OCI-LY1 (cell line): ENCODE measurements at regions not wholly inside any gene's neighbourhood (a gene's known extent, or its start where the extent isn't known, plus 50 kb on each side); places are given as distances from the start of the nearest gene placed in this dataset.
"Not testable (repeated sequence)": the region's sequence is repeated elsewhere in the genome, so short reads cannot be mapped to it uniquely, and the experiment has no call there.

Source experiments
- H2AFZ ChIP-seq: fragments of 200-600 bp; sonication (generic), shearing (Covaris generic); 2 replicates; pipeline ENCODE4 v1.6.0; 2014; ENCODE audit warnings: antibody characterized with exemption, mild to moderate bottlenecking, low read length
- H3F3A ChIP-seq: fragments of 200-600 bp; sonication (generic), shearing (Covaris generic); 2 replicates; pipeline ENCODE4 v1.6.0; 2014; ENCODE audit warnings: mild to moderate bottlenecking, antibody characterized with exemption, low read length, moderate library complexity; ENCODE audit not compliant: insufficient read depth
- H3K27ac ChIP-seq: fragments of 200-600 bp; sonication (generic); 2 replicates; pipeline ENCODE4 v1.5.1; 2014; ENCODE audit warnings: low read length, mixed run types, mild to moderate bottlenecking, low read depth; ENCODE audit not compliant: poor library complexity, severe bottlenecking
- H3K27me3 ChIP-seq: fragments of 200-600 bp; sonication (generic); 2 replicates; pipeline ENCODE4 v1.6.0; 2014; ENCODE audit warnings: antibody characterized with exemption, mild to moderate bottlenecking, low read length, moderate library complexity; ENCODE audit not compliant: insufficient read depth
- H3K36me3 ChIP-seq: fragments of 200-600 bp; sonication (generic); 2 replicates; pipeline ENCODE4 v1.6.1; 2014; ENCODE audit warnings: mild to moderate bottlenecking, antibody characterized with exemption, low read length, moderate library complexity, mixed read lengths; ENCODE audit not compliant: insufficient read depth
- H3K4me1 ChIP-seq: fragments of 200-600 bp; sonication (generic); 2 replicates; pipeline ENCODE4 v1.5.1; 2014; ENCODE audit warnings: mild to moderate bottlenecking, low read length, moderate library complexity; ENCODE audit not compliant: insufficient read depth, severe bottlenecking
- H3K4me2 ChIP-seq: fragments of 200-600 bp; sonication (generic), shearing (Covaris generic); 2 replicates; pipeline ENCODE4 v1.6.1; 2014; ENCODE audit warnings: low read length
- H3K4me3 ChIP-seq: fragments of 200-600 bp; sonication (generic); 2 replicates; pipeline ENCODE4 v1.5.1; 2014; ENCODE audit warnings: low read length, low read depth, mild to moderate bottlenecking, mixed read lengths; ENCODE audit not compliant: poor library complexity, severe bottlenecking
- H3K79me2 ChIP-seq: fragments of 200-600 bp; shearing (Covaris generic); 2 replicates; pipeline ENCODE4 v1.6.1; 2016; ENCODE audit warnings: mixed run types, low read length, mixed read lengths; ENCODE audit not compliant: insufficient read depth
- H3K9ac ChIP-seq: fragments of 200-600 bp; sonication (generic), shearing (Covaris generic); 2 replicates; pipeline ENCODE4 v1.6.1; 2014; ENCODE audit warnings: mild to moderate bottlenecking, low read length, mixed read lengths
- H3K9me2 ChIP-seq: fragments of 200-600 bp; sonication (generic), shearing (Covaris generic); 2 replicates; pipeline ENCODE4 v1.6.1; 2014; ENCODE audit warnings: low read depth, mild to moderate bottlenecking, low read length, mixed read lengths
- H3K9me3 ChIP-seq: fragments of 200-600 bp; shearing (Covaris generic); 2 replicates; pipeline ENCODE4 v1.6.1; 2014; ENCODE audit warnings: low read length, mixed read lengths
- H4K20me1 ChIP-seq: fragments of 200-600 bp; sonication (generic), shearing (Covaris generic); 2 replicates; pipeline ENCODE4 v1.6.0; 2016; ENCODE audit warnings: mild to moderate bottlenecking, low read length; ENCODE audit not compliant: insufficient read depth
- EZH2 ChIP-seq: fragments of 200-600 bp; sonication (generic), shearing (Covaris generic); IDR thresholded peaks from 2 replicates; pipeline ENCODE4 v1.8.0; 2017; ENCODE audit warnings: borderline replicate concordance, mixed run types, mild to moderate bottlenecking, antibody characterized with exemption, low read length, moderate library complexity, mixed read lengths
- TF ChIP-seq, protein P1 (sequence below): fragments of 200-600 bp; sonication (generic), shearing (Covaris generic); IDR thresholded peaks from 2 replicates; pipeline ENCODE4 v1.5.1; 2017; ENCODE audit warnings: mild to moderate bottlenecking, antibody characterized with exemption, low read length, moderate library complexity, mixed read lengths

DNA sequence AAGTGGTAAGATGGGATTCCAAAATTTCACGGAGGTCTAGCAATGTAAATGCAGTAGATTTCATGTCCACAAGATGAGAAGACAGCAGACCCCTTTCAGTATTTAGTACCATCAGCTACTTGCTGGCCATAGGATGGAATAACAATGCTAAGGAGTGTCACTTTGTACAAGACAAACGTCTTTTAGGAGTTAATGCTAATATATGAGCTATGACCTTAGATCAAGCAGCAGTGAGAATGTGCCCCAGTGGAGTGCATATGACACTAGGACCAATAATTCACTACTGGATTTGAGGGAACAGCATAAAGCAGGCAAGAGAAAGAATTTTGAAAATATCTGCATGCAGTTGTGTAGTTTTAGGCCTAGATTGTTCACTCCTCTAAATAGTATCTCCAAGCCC, 182.8 kb upstream of the ZNF804B start:
- Histone ChIP-seq H2AFZ (no peak overlapping the region), H3K36me3 (no peaks in the 10 kb centered on the region), H3F3A (no peaks in the 10 kb centered on the region), H3K27ac (no peak overlapping the region), H3K4me1 (no peaks in the 10 kb centered on the region), H4K20me1 (0 out of 2 replicates have a peak, but pooled peaks cover 4% of the 10 kb centered on the region), H3K79me2 (no peaks in the 10 kb centered on the region), H3K9ac (no peak overlapping the region), H3K9me2 (no peaks in the 10 kb centered on the region), H3K27me3 (no peaks in the 10 kb centered on the region), H3K9me3 (no peaks in the 10 kb centered on the region), H3K4me3 (no peak overlapping the region), H3K4me2 (no peak overlapping the region)
- TF ChIP-seq, protein P1, sequence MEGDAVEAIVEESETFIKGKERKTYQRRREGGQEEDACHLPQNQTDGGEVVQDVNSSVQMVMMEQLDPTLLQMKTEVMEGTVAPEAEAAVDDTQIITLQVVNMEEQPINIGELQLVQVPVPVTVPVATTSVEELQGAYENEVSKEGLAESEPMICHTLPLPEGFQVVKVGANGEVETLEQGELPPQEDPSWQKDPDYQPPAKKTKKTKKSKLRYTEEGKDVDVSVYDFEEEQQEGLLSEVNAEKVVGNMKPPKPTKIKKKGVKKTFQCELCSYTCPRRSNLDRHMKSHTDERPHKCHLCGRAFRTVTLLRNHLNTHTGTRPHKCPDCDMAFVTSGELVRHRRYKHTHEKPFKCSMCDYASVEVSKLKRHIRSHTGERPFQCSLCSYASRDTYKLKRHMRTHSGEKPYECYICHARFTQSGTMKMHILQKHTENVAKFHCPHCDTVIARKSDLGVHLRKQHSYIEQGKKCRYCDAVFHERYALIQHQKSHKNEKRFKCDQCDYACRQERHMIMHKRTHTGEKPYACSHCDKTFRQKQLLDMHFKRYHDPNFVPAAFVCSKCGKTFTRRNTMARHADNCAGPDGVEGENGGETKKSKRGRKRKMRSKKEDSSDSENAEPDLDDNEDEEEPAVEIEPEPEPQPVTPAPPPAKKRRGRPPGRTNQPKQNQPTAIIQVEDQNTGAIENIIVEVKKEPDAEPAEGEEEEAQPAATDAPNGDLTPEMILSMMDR = no peak
- TF ChIP-seq EZH2 = no peak

DNA sequence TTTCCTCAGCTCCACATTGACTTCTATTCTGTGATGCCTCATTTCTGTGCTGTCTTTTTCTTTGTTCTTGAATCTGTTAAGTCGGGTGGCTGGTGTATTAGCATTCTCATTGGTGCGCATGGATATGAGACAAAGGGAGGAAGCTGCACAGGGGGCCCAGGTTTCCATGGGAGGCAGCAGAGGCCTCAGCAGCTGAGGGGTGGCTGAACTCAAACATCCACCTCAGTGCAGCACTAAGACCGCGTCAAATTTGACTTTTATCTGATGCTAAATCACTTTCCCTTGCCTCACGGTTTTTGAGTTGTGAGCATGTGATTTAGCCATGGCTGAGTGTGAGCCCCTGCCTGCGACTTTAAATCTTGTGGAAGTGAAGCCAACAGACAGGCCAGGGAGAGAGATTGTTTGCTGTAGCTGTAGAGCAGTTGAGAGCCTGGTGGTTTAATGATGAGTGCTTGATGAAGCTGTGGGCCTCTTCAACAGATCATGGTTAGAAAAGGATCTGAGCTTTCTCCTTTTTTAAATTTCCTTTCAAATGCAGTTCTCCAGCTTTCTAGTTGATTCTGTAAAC, 193.3 kb upstream of the ZNF804B start:
- Histone ChIP-seq H3K36me3 (no peaks in the 10 kb centered on the region), H3K79me2 (no peaks in the 10 kb centered on the region), H4K20me1 (no peaks in the 10 kb centered on the region), H3F3A (no peaks in the 10 kb centered on the region), H3K9ac (no peak overlapping the region), H3K27ac (no peak overlapping the region), H3K4me3 (no peak overlapping the region), H3K9me3 (no peaks in the 10 kb centered on the region), H3K4me2 (no peak overlapping the region), H2AFZ (no peak overlapping the region), H3K9me2 (no peaks in the 10 kb centered on the region), H3K4me1 (no peaks in the 10 kb centered on the region), H3K27me3 (no peaks in the 10 kb centered on the region)
- TF ChIP-seq, protein P1 = no peak
- TF ChIP-seq EZH2 = no peak

DNA sequence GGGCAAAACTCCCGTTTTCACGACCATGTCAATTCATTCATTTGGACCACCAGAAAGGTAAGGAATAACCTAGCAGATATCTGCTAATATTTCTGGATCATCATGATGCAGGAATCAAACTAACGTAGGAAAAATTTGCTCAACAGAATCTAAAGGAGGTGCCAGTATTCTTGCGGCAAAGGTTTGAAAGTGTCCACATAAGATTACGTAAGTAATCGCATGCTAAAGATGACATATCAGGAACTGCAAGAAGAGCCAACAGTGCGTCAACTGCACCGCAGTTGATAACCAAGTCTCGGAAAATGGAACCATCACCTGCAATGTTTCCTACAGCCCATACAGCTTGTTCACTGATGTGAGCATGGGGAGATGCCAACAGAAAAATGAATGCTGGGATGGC, 194.1 kb upstream of the ZNF804B start:
- H3K27ac ChIP-seq = no peak overlapping the region
- H3K27me3 ChIP-seq = no peaks in the 10 kb centered on the region
- H3K9me2 ChIP-seq = no peaks in the 10 kb centered on the region
- no peaks in the 10 kb centered on the region for H3K9me3 ChIP-seq
- TF ChIP-seq, protein P1 = no peak
- no peak for TF ChIP-seq EZH2
- no peaks in the 10 kb centered on the region for H3K4me1 ChIP-seq
- H3F3A ChIP-seq = no peaks in the 10 kb centered on the region
- H3K36me3 ChIP-seq = no peaks in the 10 kb centered on the region
- H3K4me2 ChIP-seq = no peak overlapping the region
- no peaks in the 10 kb centered on the region for H3K79me2 ChIP-seq
- no peak overlapping the region for H2AFZ ChIP-seq
- H3K4me3 ChIP-seq = no peak overlapping the region
- no peaks in the 10 kb centered on the region for H4K20me1 ChIP-seq
- H3K9ac ChIP-seq = no peak overlapping the region

DNA sequence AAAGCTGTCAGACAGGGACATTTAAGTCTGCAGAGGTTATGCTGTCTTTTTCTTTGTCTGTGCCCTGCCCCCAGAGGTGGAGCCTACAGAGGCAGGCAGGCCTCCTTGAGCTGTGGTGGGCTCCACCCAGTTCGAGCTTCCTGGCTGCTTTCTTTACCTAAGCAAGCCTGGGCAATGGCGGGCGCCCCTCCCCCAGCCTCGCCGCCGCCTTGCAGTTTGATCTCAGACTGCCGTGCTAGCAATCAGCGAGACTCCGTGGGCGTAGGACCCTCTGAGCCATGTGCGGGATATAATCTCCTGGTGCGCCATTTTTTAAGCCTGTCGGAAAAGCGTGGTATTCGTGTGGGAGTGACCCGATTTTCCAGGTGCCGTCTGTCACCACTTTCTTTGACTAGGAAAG, 203.1 kb upstream of the ZNF804B start:
- H3K9me3 ChIP-seq, H3F3A ChIP-seq, H4K20me1 ChIP-seq, H3K27me3 ChIP-seq, H3K79me2 ChIP-seq, H3K9me2 ChIP-seq, H2AFZ ChIP-seq, H3K27ac ChIP-seq, H3K9ac ChIP-seq, H3K4me3 ChIP-seq, H3K4me2 ChIP-seq, H3K36me3 ChIP-seq, H3K4me1 ChIP-seq: not testable (repeated sequence)

DNA sequence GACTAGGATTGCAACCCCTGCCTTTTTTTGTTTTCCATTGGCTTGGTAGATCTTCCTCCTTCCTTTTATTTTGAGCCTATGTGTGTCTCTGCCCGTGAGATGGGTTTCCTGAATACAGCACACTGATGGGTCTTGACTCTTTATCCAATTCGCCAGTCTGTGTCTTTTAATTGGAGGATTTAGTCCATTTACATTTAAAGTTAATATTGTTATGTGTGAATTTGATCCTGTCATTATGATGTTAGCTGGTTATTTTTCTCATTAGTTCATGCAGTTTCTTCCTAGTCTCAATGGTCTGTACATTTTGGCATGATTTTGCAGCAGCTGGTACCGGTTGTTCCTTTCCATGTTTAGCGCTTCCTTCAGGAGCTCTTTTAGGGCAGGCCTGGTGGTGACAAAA, 204.7 kb upstream of the ZNF804B start:
- H4K20me1 ChIP-seq, H3K27me3 ChIP-seq, H3K9me2 ChIP-seq, H2AFZ ChIP-seq, H3K9ac ChIP-seq, H3K27ac ChIP-seq, H3F3A ChIP-seq, H3K36me3 ChIP-seq, H3K79me2 ChIP-seq, H3K4me2 ChIP-seq, H3K4me3 ChIP-seq, H3K4me1 ChIP-seq, H3K9me3 ChIP-seq: not testable (repeated sequence)
